Endodermal cell (in vitro differentiated cells): ENCODE measurements at regions not wholly inside any gene's neighbourhood (a gene's known extent, or its start where the extent isn't known, plus 50 kb on each side); places are given as distances from the start of the nearest gene placed in this dataset.

Experiments used
- DNase-seq: peaks from one replicate; pipeline ENCODE4 v3.0.0-alpha.2; 2017
- H3K27ac ChIP-seq: 2 replicates; pipeline ENCODE4 v1.5.1; 2013; ENCODE audit warnings: mild to moderate bottlenecking, low read depth, low read length, moderate library complexity
- H3K27me3 ChIP-seq: 2 replicates; pipeline ENCODE4 v1.6.1; 2013; ENCODE audit warnings: mild to moderate bottlenecking, low read length, moderate library complexity; ENCODE audit not compliant: insufficient read depth, control insufficient read depth, poor library complexity, severe bottlenecking
- H3K36me3 ChIP-seq: 2 replicates; pipeline ENCODE4 v1.7.0; 2013; ENCODE audit warnings: mild to moderate bottlenecking, low read length, moderate library complexity; ENCODE audit not compliant: control insufficient read depth, insufficient read depth
- H3K4me1 ChIP-seq: one replicate; pipeline ENCODE4 v1.7.0; 2013; ENCODE audit warnings: low read length; ENCODE audit not compliant: control insufficient read depth, insufficient read depth
- H3K4me3 ChIP-seq: 2 replicates; pipeline ENCODE4 v1.5.1; 2013; ENCODE audit warnings: mild to moderate bottlenecking, low read length, moderate library complexity
- H3K9ac ChIP-seq: 2 replicates; pipeline ENCODE4 v1.6.1; 2013; ENCODE audit warnings: mild to moderate bottlenecking, low read length, moderate library complexity; ENCODE audit not compliant: poor library complexity, severe bottlenecking; ENCODE audit errors: extremely low read depth
- H3K9me3 ChIP-seq: 2 replicates; pipeline ENCODE4 v1.6.1; 2013; ENCODE audit warnings: mild to moderate bottlenecking, low read length, moderate library complexity; ENCODE audit not compliant: control insufficient read depth
- H3K27ac Mint-ChIP-seq: 2 replicates; pipeline ENCODE4 v1.8.0; 2020; ENCODE audit warnings: mixed read lengths
- H3K27me3 Mint-ChIP-seq: 2 replicates; pipeline ENCODE4 v1.8.0; 2021; ENCODE audit warnings: mild to moderate bottlenecking, mixed read lengths; ENCODE audit not compliant: insufficient read depth
- H3K36me3 Mint-ChIP-seq: 2 replicates; pipeline ENCODE4 v1.8.0; 2020; ENCODE audit warnings: low read depth, mixed read lengths
- H3K4me1 Mint-ChIP-seq: 2 replicates; pipeline ENCODE4 v1.8.0; 2020; ENCODE audit warnings: mixed read lengths
- H3K4me3 Mint-ChIP-seq: 2 replicates; pipeline ENCODE4 v1.8.0; 2020; ENCODE audit warnings: mild to moderate bottlenecking, moderate library complexity, mixed read lengths
- H3K9me3 Mint-ChIP-seq: 2 replicates; pipeline ENCODE4 v1.8.0; 2020; ENCODE audit warnings: mild to moderate bottlenecking, mixed read lengths
- CTCF ChIP-seq: fragments of 200-600 bp; sonication (generic); conservative IDR thresholded peaks from 2 replicates; pipeline ENCODE4 v1.5.0; 2021; ENCODE audit warnings: antibody characterized with exemption, mild to moderate bottlenecking
- WGBS, 2 experiments: methylation state at CpG; one replicate each; pipeline versions ENCODE4 v1.1.5 to v1.1.7; 2013; ENCODE audit warnings: missing lambda C conversion rate in 2 of 2, mixed read lengths in 1 of 2; ENCODE audit not compliant: insufficient coverage in 1 of 2, insufficient read length in 1 of 2; 5-methylcytosine and 5-hydroxymethylcytosine counted together

DNA sequence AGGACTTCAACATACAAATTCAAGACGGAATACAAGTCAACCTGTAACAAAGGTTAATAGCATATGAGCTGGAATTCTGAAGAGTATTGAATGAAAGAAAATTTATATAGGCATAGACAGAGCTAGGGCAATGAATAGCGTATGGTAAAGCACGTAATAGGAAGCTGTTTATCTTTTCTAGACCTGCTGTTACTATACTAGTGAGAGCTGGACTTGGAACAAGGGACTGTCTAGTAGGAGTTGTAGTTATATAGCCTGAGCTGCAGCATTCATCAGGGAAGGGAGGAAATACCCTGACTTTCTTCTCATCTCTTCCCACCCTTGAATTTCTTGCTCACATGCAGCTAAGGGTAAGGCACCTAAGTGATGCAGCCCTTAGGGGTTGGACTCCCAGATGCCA is 67.5 kb upstream of the PRLR start:
- H3K4me1 ChIP-seq: no peaks in the 10 kb centered on the region
- H3K4me1 Mint-ChIP-seq: peaks cover 1% of the 10 kb centered on the region
- no peak for TF ChIP-seq CTCF

GRCh38 chr5:35294976-35295375 is 64.7 kb upstream of the PRLR start:
- Histone ChIP-seq H3K36me3 (no peaks in the 10 kb centered on the region), H3K9ac (no peak overlapping the region), H3K4me3 (no peak overlapping the region), H3K27me3 (no peaks in the 10 kb centered on the region), H3K27ac (no peak overlapping the region), H3K9me3 (peaks cover 18% of the 10 kb centered on the region), H3K4me1 (no peaks in the 10 kb centered on the region)
- no peaks in the 10 kb centered on the region for H3K27me3 Mint-ChIP-seq
- H3K4me3 Mint-ChIP-seq: no peak overlapping the region
- no peak for DNase-seq
- 94% methylated on average over 2 of the region's 2 CpGs; no CpG with 5 or more reads in 1 of the 2 experiments for WGBS, 2 experiments
- no peak overlapping the region for H3K27ac Mint-ChIP-seq
- no peak for TF ChIP-seq CTCF
- H3K4me1 Mint-ChIP-seq: peaks cover 1% of the 10 kb centered on the region
- peaks cover 27% of the 10 kb centered on the region for H3K9me3 Mint-ChIP-seq
- no peaks in the 10 kb centered on the region for H3K36me3 Mint-ChIP-seq

More for the DNA sequence above, 67.5 kb upstream of the PRLR start:
- Mint-ChIP-seq H3K9me3 (peaks cover 15% of the 10 kb centered on the region), H3K4me3 (no peak overlapping the region), H3K36me3 (no peaks in the 10 kb centered on the region), H3K27me3 (no peaks in the 10 kb centered on the region), H3K27ac (no peak overlapping the region)
- H3K4me3 ChIP-seq: no peak overlapping the region
- no peak overlapping the region for H3K9ac ChIP-seq
- WGBS, 2 experiments: 92 to 93% methylated on average over 3 of the region's 3 CpGs
- no peak for DNase-seq
- H3K27ac ChIP-seq: no peak overlapping the region
- peaks cover 8% of the 10 kb centered on the region for H3K9me3 ChIP-seq
- H3K36me3 ChIP-seq: no peaks in the 10 kb centered on the region
- no peaks in the 10 kb centered on the region for H3K27me3 ChIP-seq

DNA sequence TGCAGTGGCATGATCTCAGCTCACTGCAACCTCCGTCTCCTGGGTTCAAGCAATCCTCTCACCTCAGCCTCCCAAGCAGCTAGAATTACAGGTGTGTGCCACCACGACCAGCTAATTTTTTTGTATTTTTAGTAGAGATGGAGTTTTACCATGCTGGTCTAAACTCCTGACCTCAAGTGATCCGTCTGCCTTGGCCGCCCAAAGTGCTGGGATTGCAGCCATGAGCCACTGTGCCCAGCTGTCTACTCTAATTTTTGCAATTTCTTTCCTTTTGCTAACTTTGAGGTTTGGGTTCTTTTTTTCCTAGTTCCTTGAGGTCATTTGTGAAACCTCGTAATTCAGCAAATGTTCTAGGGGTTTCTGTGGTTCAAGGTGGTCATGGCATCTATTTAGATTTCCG is 63.7 kb upstream of the PRLR start:
- no peak for DNase-seq
- Mint-ChIP-seq H3K27me3 (no peaks in the 10 kb centered on the region), H3K4me3 (no peak overlapping the region), H3K27ac (no peak overlapping the region), H3K4me1 (peaks cover 1% of the 10 kb centered on the region), H3K36me3 (no peaks in the 10 kb centered on the region), H3K9me3 (peaks cover 31% of the 10 kb centered on the region)
- Histone ChIP-seq H3K27ac (no peak overlapping the region), H3K4me3 (no peak overlapping the region), H3K36me3 (no peaks in the 10 kb centered on the region), H3K4me1 (no peaks in the 10 kb centered on the region), H3K9ac (no peak overlapping the region), H3K27me3 (no peaks in the 10 kb centered on the region), H3K9me3 (peaks cover 18% of the 10 kb centered on the region)
- no peak for TF ChIP-seq CTCF
- 74 to 100% methylated on average over 2 to 6 of the region's 6 CpGs for WGBS, 2 experiments
